ENCODE measurements at regions not wholly inside any gene's neighbourhood (a gene's known extent, or its start where the extent isn't known, plus 50 kb on each side); places are given as distances from the start of the nearest gene placed in this dataset.

GRCh38 chr6:147662646-147663045 is 154.2 kb downstream of the SAMD5 start:
- Histone ChIP-seq H3K79me2 (ENCODE audit: insufficient read depth, low read length) (no peaks in the 10 kb centered on the region), H3K27ac (ENCODE audit: low read depth, low read length) (no peak overlapping the region), H3K4me1 (ENCODE audit: insufficient read depth, low read length) (no peaks in the 10 kb centered on the region), H3K36me3 (ENCODE audit: insufficient read depth, low read length) (no peaks in the 10 kb centered on the region), H3K27me3 (ENCODE audit: insufficient read depth, low read length) (peaks cover 2% of the 10 kb centered on the region), H3K4me3 (ENCODE audit: insufficient read depth, low read depth, low read length) (no peak overlapping the region), H4K20me1 (ENCODE audit: insufficient read depth, low read length) (no peaks in the 10 kb centered on the region), H3K9me3 (ENCODE audit: insufficient read depth, low read depth, low read length) (no peaks in the 10 kb centered on the region), H3K9ac (ENCODE audit: low read length) (no peak overlapping the region), H3K4me2 (ENCODE audit: low read length) (no peak overlapping the region), H2AFZ (ENCODE audit: low read depth, low read length) (no peak overlapping the region)
- DNase-seq (ENCODE audit: low read depth) (no peak), FAIRE-seq (no peak)
- no peaks in the 10 kb centered on the region for H3K27me3 Mint-ChIP-seq (ENCODE audit: low read depth, unreplicated experiment)
- no peak for TF ChIP-seq EZH2 (IDR thresholded peaks at IDR 0.05; ENCODE audit: insufficient read depth, low read length)
- TF ChIP-seq CTCF (IDR thresholded peaks at IDR 0.05; ENCODE audit: insufficient read depth, low read depth, low read length): no peak
- no peaks in the 10 kb centered on the region for H3K9me3 Mint-ChIP-seq (ENCODE audit: unreplicated experiment)
- H3K36me3 Mint-ChIP-seq (ENCODE audit: low read depth, unreplicated experiment): no peaks in the 10 kb centered on the region
- no peak overlapping the region for H3K27ac Mint-ChIP-seq (ENCODE audit: unreplicated experiment)
- no peak overlapping the region for H3K4me3 Mint-ChIP-seq (ENCODE audit: unreplicated experiment)
- no peaks in the 10 kb centered on the region for H3K4me1 Mint-ChIP-seq (ENCODE audit: low read depth, unreplicated experiment)

GRCh38 chr6:147664092-147664491 is 155.6 kb downstream of the SAMD5 start:
- DNase-seq (ENCODE audit: low read depth): no peak
- FAIRE-seq: no peak
- Histone ChIP-seq H3K27ac (ENCODE audit: low read depth, low read length) (no peak overlapping the region), H3K9me3 (ENCODE audit: insufficient read depth, low read depth, low read length) (no peaks in the 10 kb centered on the region), H3K4me2 (ENCODE audit: low read length) (no peak overlapping the region), H3K4me1 (ENCODE audit: insufficient read depth, low read length) (no peaks in the 10 kb centered on the region), H3K79me2 (ENCODE audit: insufficient read depth, low read length) (no peaks in the 10 kb centered on the region), H3K4me3 (ENCODE audit: insufficient read depth, low read depth, low read length) (no peak overlapping the region), H3K27me3 (ENCODE audit: insufficient read depth, low read length) (peaks cover 2% of the 10 kb centered on the region), H3K36me3 (ENCODE audit: insufficient read depth, low read length) (no peaks in the 10 kb centered on the region), H2AFZ (ENCODE audit: low read depth, low read length) (no peak overlapping the region), H4K20me1 (ENCODE audit: insufficient read depth, low read length) (no peaks in the 10 kb centered on the region), H3K9ac (ENCODE audit: low read length) (no peak overlapping the region)
- H3K4me1 Mint-ChIP-seq (ENCODE audit: low read depth, unreplicated experiment): no peaks in the 10 kb centered on the region
- H3K27me3 Mint-ChIP-seq (ENCODE audit: low read depth, unreplicated experiment): no peaks in the 10 kb centered on the region
- TF ChIP-seq EZH2 (IDR thresholded peaks at IDR 0.05; ENCODE audit: insufficient read depth, low read length) (no peak), CTCF (IDR thresholded peaks at IDR 0.05; ENCODE audit: insufficient read depth, low read depth, low read length) (no peak)
- no peak overlapping the region for H3K4me3 Mint-ChIP-seq (ENCODE audit: unreplicated experiment)
- no peaks in the 10 kb centered on the region for H3K36me3 Mint-ChIP-seq (ENCODE audit: low read depth, unreplicated experiment)
- H3K27ac Mint-ChIP-seq (ENCODE audit: unreplicated experiment): no peak overlapping the region
- no peaks in the 10 kb centered on the region for H3K9me3 Mint-ChIP-seq (ENCODE audit: unreplicated experiment)

GRCh38 chr6:147666255-147666654 is 157.8 kb downstream of the SAMD5 start:
- H3K27ac Mint-ChIP-seq (ENCODE audit: unreplicated experiment): no peak overlapping the region
- H3K27me3 Mint-ChIP-seq (ENCODE audit: low read depth, unreplicated experiment): no peaks in the 10 kb centered on the region
- H4K20me1 ChIP-seq (ENCODE audit: insufficient read depth, low read length): no peaks in the 10 kb centered on the region
- H3K79me2 ChIP-seq (ENCODE audit: insufficient read depth, low read length): no peaks in the 10 kb centered on the region
- H3K4me3 ChIP-seq (ENCODE audit: insufficient read depth, low read depth, low read length): no peak overlapping the region
- H3K9ac ChIP-seq (ENCODE audit: low read length): no peak overlapping the region
- no peak overlapping the region for H3K27ac ChIP-seq (ENCODE audit: low read depth, low read length)
- H2AFZ ChIP-seq (ENCODE audit: low read depth, low read length): no peak overlapping the region
- FAIRE-seq (no peak), DNase-seq (ENCODE audit: low read depth) (no peak)
- no peaks in the 10 kb centered on the region for H3K9me3 ChIP-seq (ENCODE audit: insufficient read depth, low read depth, low read length)
- H3K4me1 ChIP-seq (ENCODE audit: insufficient read depth, low read length): no peaks in the 10 kb centered on the region
- H3K4me2 ChIP-seq (ENCODE audit: low read length): no peak overlapping the region
- peaks cover 6% of the 10 kb centered on the region for H3K9me3 Mint-ChIP-seq (ENCODE audit: unreplicated experiment)
- H3K27me3 ChIP-seq (ENCODE audit: insufficient read depth, low read length): no peaks in the 10 kb centered on the region
- H3K4me3 Mint-ChIP-seq (ENCODE audit: unreplicated experiment): no peak overlapping the region
- H3K36me3 ChIP-seq (ENCODE audit: insufficient read depth, low read length): no peaks in the 10 kb centered on the region
- H3K4me1 Mint-ChIP-seq (ENCODE audit: low read depth, unreplicated experiment): no peaks in the 10 kb centered on the region
- no peaks in the 10 kb centered on the region for H3K36me3 Mint-ChIP-seq (ENCODE audit: low read depth, unreplicated experiment)
- TF ChIP-seq EZH2 (IDR thresholded peaks at IDR 0.05; ENCODE audit: insufficient read depth, low read length) (no peak), CTCF (IDR thresholded peaks at IDR 0.05; ENCODE audit: insufficient read depth, low read depth, low read length) (no peak)

All from astrocyte (in vitro differentiated cells and primary cell).